IPS-15b (cell line): ENCODE measurements at regions not wholly inside any gene's neighbourhood (a gene's known extent, or its start where the extent isn't known, plus 50 kb on each side); places are given as distances from the start of the nearest gene placed in this dataset.

ENCODE experiments used
- H3K27me3 ChIP-seq: one replicate; pipeline ENCODE4 v1.6.1; 2013; ENCODE audit warnings: low read length; ENCODE audit not compliant: control insufficient read depth, insufficient read depth
- H3K36me3 ChIP-seq: one replicate; pipeline ENCODE4 v1.6.1; 2013; ENCODE audit warnings: low read length; ENCODE audit not compliant: control insufficient read depth, insufficient read depth
- H3K4me1 ChIP-seq: one replicate; pipeline ENCODE4 v1.6.1; 2013; ENCODE audit warnings: mild to moderate bottlenecking, low read length; ENCODE audit not compliant: control insufficient read depth, insufficient read depth
- H3K4me3 ChIP-seq: one replicate; pipeline ENCODE4 v1.5.1; 2013; ENCODE audit warnings: low read depth, low read length
- H3K9ac ChIP-seq: one replicate; pipeline ENCODE4 v1.6.1; 2013; ENCODE audit warnings: low read depth, mild to moderate bottlenecking, low read length
- H3K9me3 ChIP-seq: one replicate; pipeline ENCODE4 v1.6.1; 2013; ENCODE audit warnings: mild to moderate bottlenecking, low read length; ENCODE audit not compliant: control insufficient read depth, insufficient read depth

DNA sequence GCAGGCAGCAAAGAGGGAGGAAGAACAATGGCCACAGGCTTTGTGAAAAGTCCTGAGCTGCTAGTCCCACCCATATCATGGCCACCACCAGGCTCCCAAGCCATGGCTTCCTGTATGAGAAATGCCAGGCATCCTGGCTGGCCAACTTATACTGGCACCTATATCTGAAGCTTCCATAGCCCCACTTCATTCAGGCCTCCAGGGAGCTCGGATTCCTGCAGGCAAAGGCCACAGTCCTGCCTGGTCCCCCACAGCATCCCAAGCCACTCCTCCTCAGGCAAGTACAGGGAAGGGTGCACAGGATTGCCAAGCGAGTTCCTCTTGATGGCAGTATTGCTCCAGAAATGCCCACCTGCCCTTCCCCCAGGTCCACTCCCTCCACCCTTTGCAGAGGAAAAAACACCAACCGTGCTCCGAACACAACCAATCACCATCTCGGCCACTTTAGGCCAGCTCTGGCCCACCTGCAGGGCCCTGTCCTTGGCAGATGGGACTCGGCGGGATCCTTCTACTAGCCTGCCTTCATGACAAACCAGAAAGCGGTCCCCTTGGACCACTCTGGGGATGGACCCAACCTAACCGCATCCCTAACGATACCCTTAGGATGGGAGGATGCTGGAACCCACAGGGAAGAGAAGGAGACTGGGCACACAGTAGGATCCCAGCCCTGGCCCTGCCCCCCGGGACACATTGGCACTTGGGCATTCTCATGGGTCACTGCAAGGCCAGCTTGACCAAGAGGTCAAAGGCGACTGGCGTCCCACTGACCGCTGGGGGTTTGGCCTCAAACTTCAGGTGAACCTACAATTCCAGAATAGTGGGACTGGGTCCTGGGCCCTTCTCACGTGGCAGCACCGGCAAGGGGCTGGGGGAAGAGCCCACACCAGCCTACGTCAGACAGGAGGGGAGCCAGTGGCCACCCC, 220.4 kb upstream of the AGTR2 start:
- H3K36me3 ChIP-seq = peaks cover 8% of the 10 kb centered on the region
- H3K4me3 ChIP-seq = no peak overlapping the region
- H3K27me3 ChIP-seq = no peaks in the 10 kb centered on the region
- peaks cover 6% of the 10 kb centered on the region for H3K4me1 ChIP-seq
- H3K9ac ChIP-seq = no peak overlapping the region
- no peaks in the 10 kb centered on the region for H3K9me3 ChIP-seq

DNA sequence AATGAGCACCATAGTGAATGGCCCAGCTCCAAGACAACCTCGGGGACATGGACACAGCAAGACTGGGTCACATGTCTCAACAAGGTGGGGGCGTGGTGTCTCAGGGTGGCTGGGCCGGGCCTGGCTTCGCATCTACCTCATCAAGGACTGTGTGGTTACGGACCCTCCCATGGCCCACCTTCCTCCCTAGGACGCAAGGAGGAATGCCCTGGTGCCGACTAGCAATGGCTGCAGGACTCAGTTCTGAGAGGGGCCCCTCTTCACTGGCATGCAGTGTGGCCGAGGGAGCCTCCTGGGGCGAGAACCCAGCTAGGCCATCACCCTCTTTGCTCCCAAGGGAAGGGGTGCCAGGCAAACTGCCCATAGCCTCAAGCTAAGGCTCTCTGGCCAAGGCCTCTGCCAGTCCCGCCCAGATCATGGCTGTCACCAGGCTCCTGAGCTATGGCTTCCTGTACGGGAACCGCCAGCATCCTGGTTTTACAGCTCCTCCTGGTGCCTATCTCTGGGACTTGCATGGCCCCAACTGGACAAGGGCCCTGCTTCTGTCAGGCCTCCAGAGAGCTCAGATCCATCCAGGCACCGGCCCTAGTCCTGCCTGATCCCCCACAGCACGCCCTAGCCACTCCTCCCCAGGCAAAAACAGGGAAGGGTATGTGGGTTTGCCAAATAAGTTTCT, 218.0 kb upstream of the AGTR2 start:
- Histone ChIP-seq H3K36me3 (peaks cover 5% of the 10 kb centered on the region), H3K4me1 (peaks cover 6% of the 10 kb centered on the region), H3K27me3 (no peaks in the 10 kb centered on the region), H3K4me3 (no peak overlapping the region), H3K9ac (no peak overlapping the region), H3K9me3 (no peaks in the 10 kb centered on the region)

DNA sequence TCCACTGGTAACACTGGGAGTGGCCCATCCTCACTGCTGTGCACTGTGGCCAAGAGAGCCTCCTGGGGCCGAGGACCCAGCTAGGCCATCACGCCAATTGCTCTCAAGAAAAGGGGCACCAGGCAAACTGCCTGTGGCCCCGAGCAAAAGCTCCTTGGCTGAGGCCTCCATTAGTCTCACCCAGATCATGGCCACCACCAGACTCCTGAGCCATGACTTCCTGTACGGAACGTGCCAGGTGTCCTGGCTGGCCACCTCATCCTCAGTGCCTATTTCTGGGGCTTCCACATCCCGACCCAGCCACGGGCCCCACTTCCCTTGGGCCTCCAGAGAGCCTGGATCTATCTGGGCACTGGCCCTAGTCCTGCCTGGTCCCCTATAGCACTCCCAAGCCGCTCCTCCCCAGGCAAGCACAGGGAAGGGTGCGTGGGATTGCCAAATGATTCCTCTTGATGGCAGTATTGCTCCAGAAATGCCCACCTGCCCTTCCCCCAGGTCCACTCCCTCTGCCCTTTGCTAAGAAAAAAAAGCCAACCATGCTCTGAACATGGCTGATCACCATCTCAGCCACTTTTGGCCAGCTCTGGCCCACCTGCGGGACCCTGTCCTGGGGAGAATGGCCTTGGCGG, 212.6 kb upstream of the AGTR2 start:
- Histone ChIP-seq H3K27me3 (no peaks in the 10 kb centered on the region), H3K36me3 (no peaks in the 10 kb centered on the region), H3K4me3 (no peak overlapping the region)

DNA sequence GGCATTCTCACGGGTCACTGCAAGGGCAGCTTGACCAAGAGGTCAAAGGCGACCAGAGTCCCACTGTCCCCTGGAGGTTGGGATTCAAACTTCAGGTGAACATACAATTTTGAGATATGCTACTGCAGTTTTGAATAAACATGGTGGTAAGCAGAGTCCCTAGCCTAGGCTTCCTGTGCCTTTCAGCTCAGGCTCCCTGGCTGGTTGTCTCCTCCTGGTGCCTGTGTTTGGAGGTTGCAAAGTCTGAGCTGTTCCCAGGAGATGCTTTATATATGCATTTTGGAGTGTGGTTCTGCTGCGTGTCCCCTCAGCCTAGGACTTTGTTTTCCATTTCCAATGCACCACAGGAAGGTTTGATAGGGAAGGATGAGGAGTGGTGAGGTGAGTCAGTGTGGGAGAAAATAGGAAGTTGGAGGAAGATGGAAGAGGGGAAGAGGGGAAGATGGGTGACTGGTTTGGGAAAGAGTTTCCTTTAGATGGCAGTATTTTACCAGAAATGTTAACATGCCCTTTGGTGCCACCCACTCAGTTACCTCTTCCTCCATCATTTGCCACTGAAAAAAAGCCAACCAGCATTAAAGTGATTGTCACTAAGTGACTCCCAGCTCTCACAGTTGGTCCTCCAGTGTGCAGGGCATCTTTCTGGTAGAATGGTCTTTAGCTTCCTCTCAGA, 211.7 kb upstream of the AGTR2 start:
- Histone ChIP-seq H3K9me3 (no peaks in the 10 kb centered on the region), H3K4me3 (no peak overlapping the region), H3K4me1 (peaks cover 15% of the 10 kb centered on the region), H3K9ac (no peak overlapping the region), H3K36me3 (no peaks in the 10 kb centered on the region), H3K27me3 (no peaks in the 10 kb centered on the region)

More for the DNA sequence above, 212.6 kb upstream of the AGTR2 start:
- no peaks in the 10 kb centered on the region for H3K9me3 ChIP-seq
- H3K9ac ChIP-seq = no peak overlapping the region
- peaks cover 15% of the 10 kb centered on the region for H3K4me1 ChIP-seq

DNA sequence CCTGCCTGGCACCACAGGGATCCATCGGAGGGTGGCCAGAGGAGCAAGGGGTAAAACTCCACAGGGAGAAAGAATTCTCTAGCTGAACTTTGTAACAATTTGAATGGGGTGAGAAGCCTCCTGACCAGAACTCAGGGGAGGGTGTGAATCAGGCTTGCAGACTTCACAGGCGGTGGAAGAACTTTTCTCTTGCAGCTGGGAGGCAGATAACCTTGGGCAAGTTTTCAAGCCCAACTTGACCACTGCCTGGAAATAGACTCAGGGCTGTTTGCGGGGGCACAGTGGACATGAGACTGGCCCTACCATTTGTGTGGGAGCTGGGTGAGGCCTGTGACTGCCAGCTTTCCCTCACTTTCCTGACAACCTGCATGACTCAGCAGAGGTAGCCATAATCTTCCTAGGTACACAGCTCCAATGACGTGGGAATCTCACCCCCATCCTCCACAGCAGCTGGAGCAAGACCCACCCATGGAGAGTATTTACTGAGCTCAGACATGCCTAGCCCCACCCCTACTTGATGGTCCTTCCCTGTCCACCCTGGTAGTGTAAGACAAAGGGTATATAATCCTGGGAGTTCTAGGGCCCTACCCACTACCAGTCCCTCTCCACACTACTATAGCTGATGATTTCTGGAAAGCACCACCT, 210.0 kb upstream of the AGTR2 start:
- no peaks in the 10 kb centered on the region for H3K27me3 ChIP-seq

DNA sequence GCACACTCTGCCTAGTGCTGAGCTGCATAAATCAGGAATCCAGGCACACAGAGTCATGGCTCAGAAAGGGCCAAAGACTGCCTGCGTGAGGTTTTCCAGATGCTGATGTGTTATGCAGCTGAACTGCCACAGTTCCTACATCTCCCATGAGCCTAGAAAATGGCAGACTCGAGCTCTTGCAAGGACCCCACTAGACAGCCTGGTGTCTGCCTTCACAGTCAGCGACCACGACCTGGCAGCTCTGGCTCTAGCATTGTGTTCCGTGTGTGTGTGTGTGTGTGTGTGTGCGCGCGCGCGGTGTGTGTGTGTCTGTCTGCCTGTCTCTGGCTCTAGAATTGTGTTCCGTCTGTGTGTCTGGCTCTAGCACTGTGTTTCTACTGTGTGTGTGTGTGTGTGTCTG, 203.6 kb upstream of the AGTR2 start:
- H3K4me3 ChIP-seq = peak overlapping the region; percentile 98
- no peaks in the 10 kb centered on the region for H3K9me3 ChIP-seq
- no peaks in the 10 kb centered on the region for H3K27me3 ChIP-seq
- H3K36me3 ChIP-seq = no peaks in the 10 kb centered on the region
- peaks cover 3% of the 10 kb centered on the region for H3K4me1 ChIP-seq
- H3K9ac ChIP-seq = no peak overlapping the region

More for the DNA sequence above, 210.0 kb upstream of the AGTR2 start:
- Histone ChIP-seq H3K36me3 (no peaks in the 10 kb centered on the region), H3K4me1 (peaks cover 15% of the 10 kb centered on the region), H3K4me3 (no peak overlapping the region), H3K9me3 (no peaks in the 10 kb centered on the region), H3K9ac (no peak overlapping the region)

DNA sequence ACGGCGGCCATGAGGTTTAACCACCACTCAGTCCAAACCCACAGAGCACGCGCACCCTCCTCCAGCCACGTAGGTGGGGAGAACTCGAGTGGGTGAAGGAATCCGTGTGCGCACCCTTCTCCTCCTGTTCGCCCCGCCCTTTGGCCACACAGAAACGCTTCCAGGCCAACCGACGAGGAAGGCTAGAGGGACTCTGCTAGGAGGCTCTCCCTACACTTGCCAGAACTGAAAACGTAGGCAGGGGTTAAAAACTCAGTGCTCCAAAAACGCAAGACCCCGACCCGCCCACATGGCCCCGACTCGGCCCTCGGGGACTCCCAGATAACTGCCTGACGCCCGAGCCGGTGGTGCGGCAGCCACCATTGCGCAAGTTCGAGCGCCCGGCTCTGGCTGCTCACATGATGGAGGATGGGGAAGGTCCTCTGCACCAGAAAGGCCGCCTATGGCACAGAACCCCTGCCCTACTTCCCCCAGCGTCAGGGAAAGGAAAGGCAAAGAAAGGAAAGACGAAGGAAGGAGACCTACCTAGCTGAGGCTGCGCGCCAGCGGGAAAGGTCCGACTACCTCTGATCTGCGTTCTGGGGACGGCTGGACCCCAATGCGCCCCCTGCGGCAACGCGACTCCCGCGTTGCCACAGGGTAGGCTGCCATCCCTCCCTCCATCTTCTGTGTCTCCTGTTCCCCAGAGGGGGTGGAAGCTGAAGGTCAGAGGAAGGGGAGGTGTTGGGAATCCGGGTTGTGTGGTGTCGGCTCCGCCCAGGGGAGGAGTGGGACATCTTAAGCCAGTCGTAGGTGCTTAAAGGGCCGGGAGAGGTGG, 201.9 kb upstream of the AGTR2 start:
- Histone ChIP-seq H3K9ac (peak overlapping the region; percentile 95), H3K4me3 (peak overlapping the region; percentile 98), H3K27me3 (no peaks in the 10 kb centered on the region), H3K36me3 (no peaks in the 10 kb centered on the region), H3K9me3 (no peaks in the 10 kb centered on the region), H3K4me1 (peaks cover 7% of the 10 kb centered on the region)

DNA sequence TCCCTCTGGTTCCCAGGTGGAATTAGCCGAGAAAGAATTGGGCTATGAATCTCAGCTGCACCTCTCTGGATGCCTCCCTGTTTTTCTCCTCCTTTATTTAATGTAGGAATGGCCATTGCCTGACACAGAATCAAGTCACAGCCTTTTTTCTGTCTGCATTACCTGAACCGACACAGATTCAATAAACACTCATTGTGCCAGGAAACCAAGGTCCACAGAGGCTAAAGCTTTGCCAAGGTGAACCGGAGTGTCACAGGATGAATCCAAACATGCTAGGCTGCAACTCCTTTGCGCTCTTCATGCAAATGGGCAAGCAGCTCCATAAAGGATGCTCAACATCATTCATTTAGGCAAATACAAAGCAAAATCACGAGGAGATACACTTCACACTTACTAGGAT, 199.8 kb upstream of the AGTR2 start:
- H3K36me3 ChIP-seq = no peaks in the 10 kb centered on the region
- H3K4me3 ChIP-seq = peak overlapping the region; percentile 98
- H3K4me1 ChIP-seq = peaks cover 7% of the 10 kb centered on the region
- H3K9me3 ChIP-seq = no peaks in the 10 kb centered on the region
- H3K27me3 ChIP-seq = no peaks in the 10 kb centered on the region
- no peak overlapping the region for H3K9ac ChIP-seq

DNA sequence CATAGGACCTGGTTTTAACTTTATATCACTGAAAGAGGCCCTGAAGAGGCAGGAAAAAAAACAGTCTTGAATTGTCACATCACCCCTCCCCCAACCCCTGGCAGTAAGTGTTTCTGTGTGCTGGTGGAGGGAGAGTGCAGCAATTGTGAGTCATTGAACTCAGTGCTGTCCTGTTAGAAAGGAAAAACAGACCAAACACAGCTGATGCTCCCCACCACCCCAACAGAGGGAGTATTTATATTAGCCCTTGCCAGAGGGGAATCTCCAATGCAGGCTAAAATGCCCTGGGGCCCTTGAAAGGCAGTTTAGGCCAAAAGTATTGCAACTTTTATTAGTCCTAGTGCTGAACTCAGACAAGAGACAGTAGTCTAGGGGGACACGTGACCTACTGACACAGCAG, 197.8 kb upstream of the AGTR2 start:
- Histone ChIP-seq H3K36me3 (no peaks in the 10 kb centered on the region), H3K9me3 (no peaks in the 10 kb centered on the region), H3K27me3 (no peaks in the 10 kb centered on the region), H3K4me3 (no peak overlapping the region), H3K9ac (no peak overlapping the region), H3K4me1 (peaks cover 7% of the 10 kb centered on the region)

DNA sequence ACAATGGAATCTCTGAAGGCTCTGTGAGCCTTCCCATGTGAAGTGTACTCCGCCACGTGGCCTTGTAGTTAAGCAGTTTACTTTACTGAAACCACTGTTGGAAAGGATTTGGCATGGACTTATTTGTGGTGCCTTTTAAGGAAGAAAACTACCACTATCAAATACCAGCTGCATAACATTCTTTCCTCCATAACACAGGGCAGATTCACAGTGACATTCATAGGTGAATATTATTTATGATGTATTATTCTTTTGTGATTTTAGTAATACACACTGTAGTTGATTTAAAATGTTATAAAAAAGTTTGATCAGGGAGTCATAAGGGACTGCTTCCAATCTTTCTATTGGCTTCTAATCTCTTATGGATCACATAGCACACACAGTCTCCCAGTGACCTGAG, 192.5 kb upstream of the AGTR2 start:
- Histone ChIP-seq H3K4me3 (no peak overlapping the region), H3K36me3 (no peaks in the 10 kb centered on the region), H3K4me1 (peaks cover 2% of the 10 kb centered on the region), H3K9me3 (no peaks in the 10 kb centered on the region), H3K9ac (no peak overlapping the region), H3K27me3 (no peaks in the 10 kb centered on the region)
